Ectodermal cell (in vitro differentiated cells): ENCODE measurements at regions not wholly inside any gene's neighbourhood (a gene's known extent, or its start where the extent isn't known, plus 50 kb on each side); places are given as distances from the start of the nearest gene placed in this dataset.
"Not testable (repeated sequence)": the region's sequence is repeated elsewhere in the genome, so short reads cannot be mapped to it uniquely, and the experiment has no call there.

Experiments
- H3K27ac ChIP-seq: 2 replicates; pipeline ENCODE4 v1.7.0; 2013; ENCODE audit warnings: mild to moderate bottlenecking, low read depth, low read length; ENCODE audit not compliant: insufficient read depth, poor library complexity, severe bottlenecking
- H3K27me3 ChIP-seq: 2 replicates; pipeline ENCODE4 v1.7.0; 2013; ENCODE audit warnings: mild to moderate bottlenecking, low read length; ENCODE audit not compliant: insufficient read depth, control insufficient read depth, poor library complexity, severe bottlenecking
- H3K36me3 ChIP-seq: one replicate; pipeline ENCODE4 v1.7.0; 2013; ENCODE audit warnings: low read length; ENCODE audit not compliant: control insufficient read depth, insufficient read depth
- H3K4me1 ChIP-seq: one replicate; pipeline ENCODE4 v1.7.0; 2013; ENCODE audit warnings: low read length; ENCODE audit not compliant: control insufficient read depth, insufficient read depth
- H3K4me3 ChIP-seq: 2 replicates; pipeline ENCODE4 v1.7.0; 2013; ENCODE audit warnings: low read depth, low read length, control low read depth; ENCODE audit not compliant: insufficient read depth
- H3K9me3 ChIP-seq: 2 replicates; pipeline ENCODE4 v1.7.0; 2013; ENCODE audit warnings: mild to moderate bottlenecking, low read length, moderate library complexity; ENCODE audit not compliant: control insufficient read depth
- WGBS, 2 experiments: methylation state at CpG; one replicate each; pipeline ENCODE4 v1.1.7; 2013; ENCODE audit warnings: missing lambda C conversion rate in 2 of 2; 5-methylcytosine and 5-hydroxymethylcytosine counted together

- 51 to 54% methylated on average over 3 of the region's 3 CpGs for WGBS, 2 experiments
- no peaks in the 10 kb centered on the region for H3K9me3 ChIP-seq
These were observed 383.3 kb downstream of the OSTF1 start for GRCh38 chr9:75471549-75472114.

GRCh38 chr9:75482566-75482965 is 394.3 kb downstream of the OSTF1 start:
- Histone ChIP-seq H3K4me1 (no peaks in the 10 kb centered on the region), H3K4me3 (no peak overlapping the region), H3K36me3 (no peaks in the 10 kb centered on the region), H3K9me3 (no peaks in the 10 kb centered on the region), H3K27me3 (no peaks in the 10 kb centered on the region), H3K27ac (no peak overlapping the region)
- 80 to 86% methylated on average over 1 to 2 of the region's 2 CpGs for WGBS, 2 experiments

More at GRCh38 chr9:75471549-75472114, 383.3 kb downstream of the OSTF1 start:
- no peak overlapping the region for H3K27ac ChIP-seq
- no peaks in the 10 kb centered on the region for H3K27me3 ChIP-seq
- no peaks in the 10 kb centered on the region for H3K36me3 ChIP-seq
- no peak overlapping the region for H3K4me3 ChIP-seq
- no peaks in the 10 kb centered on the region for H3K4me1 ChIP-seq

GRCh38 chr9:75483636-75484035 is 395.3 kb downstream of the OSTF1 start:
- 92 to 100% methylated on average over 2 of the region's 2 CpGs for WGBS, 2 experiments
- no peaks in the 10 kb centered on the region for H3K27me3 ChIP-seq

GRCh38 chr9:75487856-75488718 is 399.8 kb downstream of the OSTF1 start:
- Histone ChIP-seq H3K27me3 (no peaks in the 10 kb centered on the region), H3K4me1 (no peaks in the 10 kb centered on the region), H3K9me3 (no peaks in the 10 kb centered on the region), H3K36me3 (no peaks in the 10 kb centered on the region), H3K4me3 (no peak overlapping the region), H3K27ac (no peak overlapping the region)
- 79 to 94% methylated on average over 5 of the region's 5 CpGs for WGBS, 2 experiments

More at GRCh38 chr9:75483636-75484035, 395.3 kb downstream of the OSTF1 start:
- Histone ChIP-seq H3K36me3 (no peaks in the 10 kb centered on the region), H3K27ac (no peak overlapping the region), H3K9me3 (no peaks in the 10 kb centered on the region), H3K4me3 (no peak overlapping the region), H3K4me1 (no peaks in the 10 kb centered on the region)

- 94 to 95% methylated on average over 6 of the region's 6 CpGs for WGBS, 2 experiments
- Histone ChIP-seq H3K27me3 (no peaks in the 10 kb centered on the region), H3K4me3 (no peak overlapping the region)
These were observed 400.4 kb downstream of the OSTF1 start for GRCh38 chr9:75488719-75489110.

GRCh38 chr9:75490326-75490725 is 400.1 kb upstream of the PCSK5 start:
- WGBS, 2 experiments, result 90 to 94% methylated on average over 2 of the region's 2 CpGs
- H3K4me1 ChIP-seq, result no peaks in the 10 kb centered on the region
- H3K4me3 ChIP-seq, result no peak overlapping the region
- no peak overlapping the region for H3K27ac ChIP-seq
- no peaks in the 10 kb centered on the region for H3K36me3 ChIP-seq
- no peaks in the 10 kb centered on the region for H3K9me3 ChIP-seq
- no peaks in the 10 kb centered on the region for H3K27me3 ChIP-seq

More at GRCh38 chr9:75488719-75489110, 400.4 kb downstream of the OSTF1 start:
- Histone ChIP-seq H3K9me3 (no peaks in the 10 kb centered on the region), H3K36me3 (no peaks in the 10 kb centered on the region), H3K27ac (no peak overlapping the region), H3K4me1 (no peaks in the 10 kb centered on the region)

- Histone ChIP-seq H3K4me1 (no peaks in the 10 kb centered on the region), H3K9me3 (no peaks in the 10 kb centered on the region), H3K36me3 (no peaks in the 10 kb centered on the region), H3K4me3 (no peak overlapping the region), H3K27me3 (no peaks in the 10 kb centered on the region), H3K27ac (no peak overlapping the region)
- 68 to 90% methylated on average over 1 of the region's 1 CpG for WGBS, 2 experiments
These were observed 398.9 kb upstream of the PCSK5 start for GRCh38 chr9:75491533-75491932.

- no peaks in the 10 kb centered on the region for H3K4me1 ChIP-seq
- H3K27ac ChIP-seq, result no peak overlapping the region
- 89 to 100% methylated on average over 4 of the region's 4 CpGs for WGBS, 2 experiments
- H3K9me3 ChIP-seq, result no peaks in the 10 kb centered on the region
- H3K36me3 ChIP-seq, result no peaks in the 10 kb centered on the region
- no peaks in the 10 kb centered on the region for H3K27me3 ChIP-seq
- H3K4me3 ChIP-seq, result no peak overlapping the region
These were observed 390.7 kb upstream of the PCSK5 start for GRCh38 chr9:75499812-75500211.

- H3K36me3 ChIP-seq, result no peaks in the 10 kb centered on the region
- no peaks in the 10 kb centered on the region for H3K4me1 ChIP-seq
- no peak overlapping the region for H3K4me3 ChIP-seq
- H3K27ac ChIP-seq, result no peak overlapping the region
- H3K27me3 ChIP-seq, result no peaks in the 10 kb centered on the region
- H3K9me3 ChIP-seq, result no peaks in the 10 kb centered on the region
- 75% methylated on average over 2 of the region's 2 CpGs; no CpG with 5 or more reads in 1 of the 2 experiments for WGBS, 2 experiments
These were observed 390.0 kb upstream of the PCSK5 start for GRCh38 chr9:75500479-75500878.

GRCh38 chr9:75500940-75501339 is 389.5 kb upstream of the PCSK5 start:
- H3K4me1 ChIP-seq, H3K4me3 ChIP-seq, H3K9me3 ChIP-seq, H3K27me3 ChIP-seq, H3K36me3 ChIP-seq, H3K27ac ChIP-seq: not testable (repeated sequence)
- WGBS, 2 experiments, result 93 to 94% methylated on average over 1 to 3 of the region's 3 CpGs
